ENCODE measurements at regions not wholly inside any gene's neighbourhood (a gene's known extent, or its start where the extent isn't known, plus 50 kb on each side); places are given as distances from the start of the nearest gene placed in this dataset.

GRCh38 chr9:134509281-134509680 lies 132.3 kb upstream of the COL5A1 start:
- H3K9me3 ChIP-seq (ENCODE audit: low read length), result no peaks in the 10 kb centered on the region
- H2AFZ ChIP-seq (ENCODE audit: low read length), result no peak overlapping the region
- H3K9ac ChIP-seq (ENCODE audit: low read length), result no peak overlapping the region
- no peaks in the 10 kb centered on the region for H3K9me2 ChIP-seq (replicated peaks; ENCODE audit: insufficient read depth, low read length)
- no peaks in the 10 kb centered on the region for H3K4me1 ChIP-seq (ENCODE audit: low read length)
- no peak overlapping the region for H3K4me3 ChIP-seq (ENCODE audit: low read length)
- no peaks in the 10 kb centered on the region for H3K79me2 ChIP-seq (ENCODE audit: low read length)
- H3K27ac ChIP-seq (ENCODE audit: low read length), result no peak overlapping the region
- H3K27me3 ChIP-seq (ENCODE audit: low read length), result no peaks in the 10 kb centered on the region
- DNase-seq, result no peak
- no peaks in the 10 kb centered on the region for H4K20me1 ChIP-seq (ENCODE audit: insufficient read depth, low read depth, low read length)
- H3K4me2 ChIP-seq (ENCODE audit: low read depth, low read length, poor library complexity, severe bottlenecking), result no peak overlapping the region
- H3K36me3 ChIP-seq (ENCODE audit: insufficient read depth, low read length), result no peaks in the 10 kb centered on the region

GRCh38 chr9:134509817-134510216 lies 131.8 kb upstream of the COL5A1 start:
- no peak overlapping the region for H2AFZ ChIP-seq (ENCODE audit: low read length)
- no peak for DNase-seq
- no peaks in the 10 kb centered on the region for H3K9me3 ChIP-seq (ENCODE audit: low read length)
- H3K27ac ChIP-seq (ENCODE audit: low read length), result no peak overlapping the region
- H3K4me2 ChIP-seq (ENCODE audit: low read depth, low read length, poor library complexity, severe bottlenecking), result no peak overlapping the region
- H3K4me3 ChIP-seq (ENCODE audit: low read length), result no peak overlapping the region
- no peaks in the 10 kb centered on the region for H3K36me3 ChIP-seq (ENCODE audit: insufficient read depth, low read length)
- no peaks in the 10 kb centered on the region for H3K27me3 ChIP-seq (ENCODE audit: low read length)
- H3K9ac ChIP-seq (ENCODE audit: low read length), result no peak overlapping the region
- H3K9me2 ChIP-seq (replicated peaks; ENCODE audit: insufficient read depth, low read length), result no peaks in the 10 kb centered on the region
- no peaks in the 10 kb centered on the region for H3K79me2 ChIP-seq (ENCODE audit: low read length)
- H3K4me1 ChIP-seq (ENCODE audit: low read length), result no peaks in the 10 kb centered on the region
- no peaks in the 10 kb centered on the region for H4K20me1 ChIP-seq (ENCODE audit: insufficient read depth, low read depth, low read length)

- no peaks in the 10 kb centered on the region for H3K36me3 ChIP-seq (ENCODE audit: insufficient read depth, low read length)
- no peaks in the 10 kb centered on the region for H3K9me2 ChIP-seq (replicated peaks; ENCODE audit: insufficient read depth, low read length)
- DNase-seq, result no peak
- H2AFZ ChIP-seq (ENCODE audit: low read length), result no peak overlapping the region
- H3K4me2 ChIP-seq (ENCODE audit: low read depth, low read length, poor library complexity, severe bottlenecking), result no peak overlapping the region
- no peaks in the 10 kb centered on the region for H3K4me1 ChIP-seq (ENCODE audit: low read length)
- H4K20me1 ChIP-seq (ENCODE audit: insufficient read depth, low read depth, low read length), result no peaks in the 10 kb centered on the region
- no peak overlapping the region for H3K9ac ChIP-seq (ENCODE audit: low read length)
- no peaks in the 10 kb centered on the region for H3K79me2 ChIP-seq (ENCODE audit: low read length)
- H3K27ac ChIP-seq (ENCODE audit: low read length), result no peak overlapping the region
- no peak overlapping the region for H3K4me3 ChIP-seq (ENCODE audit: low read length)
- no peaks in the 10 kb centered on the region for H3K9me3 ChIP-seq (ENCODE audit: low read length)
- no peaks in the 10 kb centered on the region for H3K27me3 ChIP-seq (ENCODE audit: low read length)
Observed at GRCh38 chr9:134514503-134514902, 127.1 kb upstream of the COL5A1 start.

- Histone ChIP-seq H3K79me2 (ENCODE audit: low read length) (no peaks in the 10 kb centered on the region), H3K4me2 (ENCODE audit: low read depth, low read length, poor library complexity, severe bottlenecking) (no peak overlapping the region), H3K9ac (ENCODE audit: low read length) (no peak overlapping the region), H3K4me3 (ENCODE audit: low read length) (no peak overlapping the region), H4K20me1 (ENCODE audit: insufficient read depth, low read depth, low read length) (no peaks in the 10 kb centered on the region), H3K27ac (ENCODE audit: low read length) (no peak overlapping the region), H2AFZ (ENCODE audit: low read length) (no peak overlapping the region), H3K27me3 (ENCODE audit: low read length) (no peaks in the 10 kb centered on the region), H3K9me3 (ENCODE audit: low read length) (no peaks in the 10 kb centered on the region), H3K4me1 (ENCODE audit: low read length) (no peaks in the 10 kb centered on the region), H3K36me3 (ENCODE audit: insufficient read depth, low read length) (no peaks in the 10 kb centered on the region), H3K9me2 (replicated peaks; ENCODE audit: insufficient read depth, low read length) (no peaks in the 10 kb centered on the region)
- DNase-seq, result no peak
Observed at GRCh38 chr9:134515026-134515821, 126.4 kb upstream of the COL5A1 start.

- H3K9me2 ChIP-seq (replicated peaks; ENCODE audit: insufficient read depth, low read length), result no peaks in the 10 kb centered on the region
- no peaks in the 10 kb centered on the region for H3K79me2 ChIP-seq (ENCODE audit: low read length)
- no peaks in the 10 kb centered on the region for H3K4me1 ChIP-seq (ENCODE audit: low read length)
- no peak overlapping the region for H3K27ac ChIP-seq (ENCODE audit: low read length)
- H3K4me2 ChIP-seq (ENCODE audit: low read depth, low read length, poor library complexity, severe bottlenecking), result no peak overlapping the region
- no peak overlapping the region for H2AFZ ChIP-seq (ENCODE audit: low read length)
- H4K20me1 ChIP-seq (ENCODE audit: insufficient read depth, low read depth, low read length), result no peaks in the 10 kb centered on the region
- no peak overlapping the region for H3K4me3 ChIP-seq (ENCODE audit: low read length)
- H3K9ac ChIP-seq (ENCODE audit: low read length), result no peak overlapping the region
- H3K36me3 ChIP-seq (ENCODE audit: insufficient read depth, low read length), result no peaks in the 10 kb centered on the region
- no peaks in the 10 kb centered on the region for H3K27me3 ChIP-seq (ENCODE audit: low read length)
- H3K9me3 ChIP-seq (ENCODE audit: low read length), result no peaks in the 10 kb centered on the region
- DNase-seq, result no peak
Observed at GRCh38 chr9:134516464-134516863, 125.1 kb upstream of the COL5A1 start.

- no peak for DNase-seq
- no peak overlapping the region for H3K27ac ChIP-seq (ENCODE audit: low read length)
- no peak overlapping the region for H2AFZ ChIP-seq (ENCODE audit: low read length)
- no peaks in the 10 kb centered on the region for H3K9me2 ChIP-seq (replicated peaks; ENCODE audit: insufficient read depth, low read length)
- H3K36me3 ChIP-seq (ENCODE audit: insufficient read depth, low read length), result no peaks in the 10 kb centered on the region
- H3K4me1 ChIP-seq (ENCODE audit: low read length), result no peaks in the 10 kb centered on the region
- H3K79me2 ChIP-seq (ENCODE audit: low read length), result no peaks in the 10 kb centered on the region
- H3K4me3 ChIP-seq (ENCODE audit: low read length), result no peak overlapping the region
- no peaks in the 10 kb centered on the region for H3K27me3 ChIP-seq (ENCODE audit: low read length)
- H3K9ac ChIP-seq (ENCODE audit: low read length), result no peak overlapping the region
- H3K4me2 ChIP-seq (ENCODE audit: low read depth, low read length, poor library complexity, severe bottlenecking), result no peak overlapping the region
- no peaks in the 10 kb centered on the region for H3K9me3 ChIP-seq (ENCODE audit: low read length)
- no peaks in the 10 kb centered on the region for H4K20me1 ChIP-seq (ENCODE audit: insufficient read depth, low read depth, low read length)
Observed at GRCh38 chr9:134517069-134517680, 124.4 kb upstream of the COL5A1 start.

GRCh38 chr9:134518004-134518606 lies 123.5 kb upstream of the COL5A1 start:
- H3K4me1 ChIP-seq (ENCODE audit: low read length), result no peaks in the 10 kb centered on the region
- H3K9me2 ChIP-seq (replicated peaks; ENCODE audit: insufficient read depth, low read length), result no peaks in the 10 kb centered on the region
- H3K27ac ChIP-seq (ENCODE audit: low read length), result no peak overlapping the region
- H3K79me2 ChIP-seq (ENCODE audit: low read length), result no peaks in the 10 kb centered on the region
- H2AFZ ChIP-seq (ENCODE audit: low read length), result no peak overlapping the region
- DNase-seq, result no peak
- no peaks in the 10 kb centered on the region for H3K9me3 ChIP-seq (ENCODE audit: low read length)
- H3K36me3 ChIP-seq (ENCODE audit: insufficient read depth, low read length), result no peaks in the 10 kb centered on the region
- no peak overlapping the region for H3K9ac ChIP-seq (ENCODE audit: low read length)
- no peaks in the 10 kb centered on the region for H4K20me1 ChIP-seq (ENCODE audit: insufficient read depth, low read depth, low read length)
- H3K4me2 ChIP-seq (ENCODE audit: low read depth, low read length, poor library complexity, severe bottlenecking), result no peak overlapping the region
- H3K4me3 ChIP-seq (ENCODE audit: low read length), result no peak overlapping the region
- no peaks in the 10 kb centered on the region for H3K27me3 ChIP-seq (ENCODE audit: low read length)

- Histone ChIP-seq H3K9ac (ENCODE audit: low read length) (no peak overlapping the region), H3K9me3 (ENCODE audit: low read length) (no peaks in the 10 kb centered on the region), H3K4me1 (ENCODE audit: low read length) (no peaks in the 10 kb centered on the region), H3K4me2 (ENCODE audit: low read depth, low read length, poor library complexity, severe bottlenecking) (no peak overlapping the region), H3K9me2 (replicated peaks; ENCODE audit: insufficient read depth, low read length) (no peaks in the 10 kb centered on the region), H3K4me3 (ENCODE audit: low read length) (no peak overlapping the region), H3K27ac (ENCODE audit: low read length) (no peak overlapping the region), H3K36me3 (ENCODE audit: insufficient read depth, low read length) (no peaks in the 10 kb centered on the region), H2AFZ (ENCODE audit: low read length) (no peak overlapping the region), H4K20me1 (ENCODE audit: insufficient read depth, low read depth, low read length) (no peaks in the 10 kb centered on the region), H3K27me3 (ENCODE audit: low read length) (no peaks in the 10 kb centered on the region), H3K79me2 (ENCODE audit: low read length) (no peaks in the 10 kb centered on the region)
- DNase-seq, result no peak
Observed at GRCh38 chr9:134519375-134520070, 122.1 kb upstream of the COL5A1 start.

Measured in Karpas-422 (cell line).